CD14-positive monocyte (primary cell): ENCODE measurements at regions not wholly inside any gene's neighbourhood (a gene's known extent, or its start where the extent isn't known, plus 50 kb on each side); places are given as distances from the start of the nearest gene placed in this dataset.
"Not testable (repeated sequence)": the region's sequence is repeated elsewhere in the genome, so short reads cannot be mapped to it uniquely, and the experiment has no call there.

Experiments
- DNase-seq, 3 donors: peaks; one replicate each; pipeline ENCODE4 v3.0.0-alpha.2; 2011 to 2022
- H2AFZ ChIP-seq: 2 replicates; pipeline ENCODE4 v1.6.0; 2012; ENCODE audit warnings: mild to moderate bottlenecking, low read depth, low read length, inconsistent platforms; ENCODE audit not compliant: insufficient read depth, poor library complexity, severe bottlenecking
- H3K27ac ChIP-seq, 2 donors: 1 replicate in 1 of 2; 2 replicates in 1 of 2; pipeline ENCODE4 v1.5.1; 2012 to 2013; ENCODE audit warnings: low read length in 2 of 2, control low read depth in 1 of 2, inconsistent platforms in 1 of 2, low read depth in 1 of 2, mild to moderate bottlenecking in 1 of 2
- H3K27me3 ChIP-seq, 2 donors: one replicate each; pipeline versions ENCODE4 v1.6.0 to v1.6.1; 2011 to 2013; ENCODE audit warnings: low read length in 2 of 2; ENCODE audit not compliant: control insufficient read depth in 2 of 2, insufficient read depth in 2 of 2
- H3K36me3 ChIP-seq, 2 donors: replicated peaks in 1 of 2; 1 replicate in 1 of 2; 2 replicates in 1 of 2; pipeline versions ENCODE4 v1.5.1 to v1.6.1; 2012 to 2013; ENCODE audit warnings: low read length in 2 of 2, control low read depth in 1 of 2, inconsistent platforms in 1 of 2, mild to moderate bottlenecking in 1 of 2; ENCODE audit not compliant: insufficient read depth in 2 of 2, control insufficient read depth in 1 of 2
- H3K4me1 ChIP-seq, 2 donors: 1 replicate in 1 of 2; 2 replicates in 1 of 2; pipeline versions ENCODE4 v1.5.1 to v1.6.1; 2012 to 2013; ENCODE audit warnings: low read length in 2 of 2, control low read depth in 1 of 2, inconsistent platforms in 1 of 2, mild to moderate bottlenecking in 1 of 2, moderate library complexity in 1 of 2; ENCODE audit not compliant: insufficient read depth in 2 of 2, control insufficient read depth in 1 of 2
- H3K4me2 ChIP-seq: replicated peaks from 2 replicates; pipeline ENCODE3; 2012; ENCODE audit warnings: low read length, moderate library complexity, mild to moderate bottlenecking; ENCODE audit not compliant: poor library complexity, severe bottlenecking; ENCODE audit errors: extremely low read depth
- H3K4me3 ChIP-seq, 3 experiments: fragments of 200-600 bp in 1 of 3; sonication (generic) in 1 of 3; replicated peaks in 1 of 3; 1 replicate in 2 of 3; 2 replicates in 1 of 3; pipeline ENCODE4 v1.5.1; 2011 to 2013; ENCODE audit warnings: low read length in 3 of 3, mild to moderate bottlenecking in 3 of 3, control low read depth in 2 of 3, low read depth in 2 of 3, inconsistent platforms in 1 of 3, moderate library complexity in 1 of 3
- H3K79me2 ChIP-seq: 2 replicates; pipeline ENCODE4 v1.6.0; 2012; ENCODE audit warnings: mild to moderate bottlenecking, control low read depth, inconsistent platforms, low read length, moderate library complexity; ENCODE audit not compliant: insufficient read depth
- H3K9ac ChIP-seq: 2 replicates; pipeline ENCODE4 v1.6.0; 2017; ENCODE audit warnings: low read length, mild to moderate bottlenecking; ENCODE audit not compliant: insufficient read depth, poor library complexity, severe bottlenecking
- H3K9me3 ChIP-seq, 2 donors: replicated peaks in 1 of 2; 1 replicate in 1 of 2; 2 replicates in 1 of 2; pipeline versions ENCODE4 v1.5.1 to v1.6.1; 2012 to 2013; ENCODE audit warnings: low read length in 2 of 2, control low read depth in 1 of 2; ENCODE audit not compliant: control insufficient read depth in 1 of 2, insufficient read depth in 1 of 2
- H4K20me1 ChIP-seq: 2 replicates; pipeline ENCODE4 v1.6.0; 2012; ENCODE audit warnings: mild to moderate bottlenecking, low read length, control low read depth, moderate library complexity; ENCODE audit not compliant: insufficient read depth
- H3K27ac Mint-ChIP-seq, 7 donors: one replicate each; pipeline ENCODE4 v1.8.0; 2020; ENCODE audit warnings: mild to moderate bottlenecking in 7 of 7, mixed read lengths in 7 of 7, moderate library complexity in 6 of 7, inconsistent platforms in 2 of 7
- H3K27me3 Mint-ChIP-seq, 3 donors: one replicate each; pipeline ENCODE4 v1.8.0; 2021 to 2022; ENCODE audit warnings: low read depth in 3 of 3, mild to moderate bottlenecking in 3 of 3, mixed read lengths in 3 of 3, moderate library complexity in 3 of 3, inconsistent platforms in 1 of 3
- H3K36me3 Mint-ChIP-seq, 2 donors: one replicate each; pipeline ENCODE4 v1.8.0; 2020; ENCODE audit warnings: mixed read lengths in 2 of 2, inconsistent platforms in 1 of 2, mild to moderate bottlenecking in 1 of 2
- H3K4me1 Mint-ChIP-seq: one replicate; pipeline ENCODE4 v1.8.0; 2020; ENCODE audit warnings: mild to moderate bottlenecking, mixed read lengths
- H3K4me3 Mint-ChIP-seq, 2 donors: one replicate each; pipeline ENCODE4 v1.8.0; 2020; ENCODE audit warnings: mild to moderate bottlenecking in 2 of 2, mixed read lengths in 2 of 2, moderate library complexity in 1 of 2
- H3K9me3 Mint-ChIP-seq, 7 donors: one replicate each; pipeline ENCODE4 v1.8.0; 2020 to 2022; ENCODE audit warnings: mixed read lengths in 7 of 7, mild to moderate bottlenecking in 6 of 7, moderate library complexity in 6 of 7, inconsistent platforms in 2 of 7
- WGBS: methylation state at CpG from one replicate; pipeline ENCODE4 v1.1.5; 2013; ENCODE audit warnings: missing lambda C conversion rate; ENCODE audit not compliant: insufficient coverage; 5-methylcytosine and 5-hydroxymethylcytosine counted together
- intact Hi-C, 2 donors: fragments of 100-400 bp; cut with micrococcal nuclease; formaldehyde crosslinking; loops; one replicate each; pipeline versions ENCODE4 v1.15.0 to v1.15.1; 2023
- TF ChIP-seq, protein P1 (sequence below): fragments of 200-600 bp; IDR thresholded peaks from one replicate; pipeline ENCODE4 v1.8.0; 2022; ENCODE audit warnings: antibody characterized with exemption, mild to moderate bottlenecking

DNA sequence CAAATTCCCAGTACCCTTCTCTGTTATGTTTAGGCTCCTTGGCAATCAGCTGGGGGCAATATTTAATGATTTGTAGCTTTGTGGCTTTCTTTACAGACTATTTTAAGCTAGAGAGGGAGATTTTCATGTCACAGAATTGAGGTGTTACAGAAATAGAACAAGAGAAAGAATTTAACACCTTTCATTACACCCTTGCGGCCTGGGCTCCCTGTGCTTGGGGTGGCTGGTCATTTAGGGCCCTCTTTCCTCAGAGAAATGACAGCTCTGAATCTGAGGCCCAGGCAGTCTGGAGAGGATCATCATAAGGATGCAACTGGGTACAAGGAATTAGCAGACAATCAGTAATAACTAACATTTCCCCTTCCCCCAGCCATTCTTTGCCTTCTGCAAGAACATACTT is 104.5 kb upstream of the INTU start:
- WGBS = no CpG with 5 or more reads among the region's 1 CpG
- Histone ChIP-seq H3K9ac (no peak overlapping the region), H3K4me3 (no peak overlapping the region)

DNA sequence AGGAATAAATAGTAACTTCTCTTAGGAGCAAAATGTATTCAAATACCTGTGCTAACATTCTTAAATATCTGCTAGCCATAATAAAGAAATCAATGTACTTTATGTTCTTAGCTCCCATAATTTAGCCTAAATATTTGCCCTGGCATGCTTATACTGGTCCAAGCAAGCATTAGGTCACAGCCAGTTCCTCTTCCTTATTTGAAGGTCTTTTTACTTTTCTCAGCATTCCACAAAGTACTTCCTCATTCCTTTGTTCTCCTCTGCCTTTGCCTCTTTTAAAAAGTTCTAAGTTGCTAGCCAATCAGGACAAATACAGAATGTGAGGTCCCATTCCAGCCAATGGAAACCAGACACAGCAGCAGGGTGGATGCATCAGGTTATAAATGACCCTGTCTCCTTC is 102.9 kb upstream of the INTU start:
- H2AFZ ChIP-seq, H3K4me2 ChIP-seq, H3K36me3 Mint-ChIP-seq, H3K27ac ChIP-seq, H3K27ac Mint-ChIP-seq, H3K27me3 ChIP-seq, H3K4me3 Mint-ChIP-seq, DNase-seq, H4K20me1 ChIP-seq, H3K4me1 ChIP-seq, H3K27me3 Mint-ChIP-seq, H3K4me3 ChIP-seq, H3K9me3 ChIP-seq, H3K36me3 ChIP-seq, H3K9ac ChIP-seq, H3K4me1 Mint-ChIP-seq, intact Hi-C loops, H3K79me2 ChIP-seq, H3K9me3 Mint-ChIP-seq: not testable (repeated sequence)

More for the DNA sequence above, 104.5 kb upstream of the INTU start:
- TF ChIP-seq, protein P1, sequence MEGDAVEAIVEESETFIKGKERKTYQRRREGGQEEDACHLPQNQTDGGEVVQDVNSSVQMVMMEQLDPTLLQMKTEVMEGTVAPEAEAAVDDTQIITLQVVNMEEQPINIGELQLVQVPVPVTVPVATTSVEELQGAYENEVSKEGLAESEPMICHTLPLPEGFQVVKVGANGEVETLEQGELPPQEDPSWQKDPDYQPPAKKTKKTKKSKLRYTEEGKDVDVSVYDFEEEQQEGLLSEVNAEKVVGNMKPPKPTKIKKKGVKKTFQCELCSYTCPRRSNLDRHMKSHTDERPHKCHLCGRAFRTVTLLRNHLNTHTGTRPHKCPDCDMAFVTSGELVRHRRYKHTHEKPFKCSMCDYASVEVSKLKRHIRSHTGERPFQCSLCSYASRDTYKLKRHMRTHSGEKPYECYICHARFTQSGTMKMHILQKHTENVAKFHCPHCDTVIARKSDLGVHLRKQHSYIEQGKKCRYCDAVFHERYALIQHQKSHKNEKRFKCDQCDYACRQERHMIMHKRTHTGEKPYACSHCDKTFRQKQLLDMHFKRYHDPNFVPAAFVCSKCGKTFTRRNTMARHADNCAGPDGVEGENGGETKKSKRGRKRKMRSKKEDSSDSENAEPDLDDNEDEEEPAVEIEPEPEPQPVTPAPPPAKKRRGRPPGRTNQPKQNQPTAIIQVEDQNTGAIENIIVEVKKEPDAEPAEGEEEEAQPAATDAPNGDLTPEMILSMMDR = no peak
- H3K27me3 ChIP-seq = no peaks in the 10 kb centered on the region
- no peak for DNase-seq
- Mint-ChIP-seq H3K4me3 (no peak overlapping the region), H3K36me3 (no peaks in the 10 kb centered on the region), H3K27ac (no peak overlapping the region), H3K27me3 (peaks cover 0 to 3% (median 0%) of the 10 kb centered on the region in 3 donors), H3K4me1 (no peaks in the 10 kb centered on the region), H3K9me3 (peaks cover 0 to 9% (median 7%) of the 10 kb centered on the region in 7 donors)
- H3K27ac ChIP-seq = no peak overlapping the region
- H3K4me1 ChIP-seq = no peaks in the 10 kb centered on the region
- intact Hi-C loops = no loop called here
- H3K79me2 ChIP-seq = no peaks in the 10 kb centered on the region
- no peak overlapping the region for H3K4me2 ChIP-seq
- no peak overlapping the region for H2AFZ ChIP-seq
- peaks cover 0 to 3% of the 10 kb centered on the region in 2 donors for H3K9me3 ChIP-seq
- H4K20me1 ChIP-seq = no peaks in the 10 kb centered on the region
- H3K36me3 ChIP-seq = no peaks in the 10 kb centered on the region
